H9 (cell line): ENCODE measurements at regions not wholly inside any gene's neighbourhood (a gene's known extent, or its start where the extent isn't known, plus 50 kb on each side); places are given as distances from the start of the nearest gene placed in this dataset.

Source experiments
- DNase-seq: peaks from one replicate; pipeline ENCODE4 v3.0.0-alpha.2; 2017
- H2AFZ ChIP-seq: one replicate; pipeline ENCODE4 v1.6.1; 2013; ENCODE audit warnings: mild to moderate bottlenecking, low read length, control low read depth, moderate library complexity
- H2AK5ac ChIP-seq: 2 replicates; pipeline ENCODE4 v1.6.1; 2013; ENCODE audit warnings: low read length, control low read depth, mixed read lengths; ENCODE audit not compliant: insufficient read length
- H2BK120ac ChIP-seq: one replicate; pipeline ENCODE4 v1.6.1; 2013; ENCODE audit warnings: low read depth, mild to moderate bottlenecking, low read length, control low read depth, inconsistent platforms; ENCODE audit not compliant: poor library complexity, severe bottlenecking
- H2BK12ac ChIP-seq: 2 replicates; pipeline ENCODE4 v1.6.1; 2013; ENCODE audit warnings: low read length, control low read depth, mixed read lengths, low read depth; ENCODE audit not compliant: insufficient read length
- H2BK15ac ChIP-seq: 2 replicates; pipeline ENCODE4 v1.6.1; 2013; ENCODE audit warnings: low read depth, low read length, control low read depth
- H2BK20ac ChIP-seq: one replicate; pipeline ENCODE4 v1.6.1; 2013; ENCODE audit warnings: low read depth, mild to moderate bottlenecking, low read length, control low read depth, inconsistent platforms; ENCODE audit not compliant: poor library complexity, severe bottlenecking
- H2BK5ac ChIP-seq: 2 replicates; pipeline ENCODE4 v1.6.1; 2013; ENCODE audit warnings: low read length, control low read depth, mixed read lengths; ENCODE audit not compliant: insufficient read length
- H3K14ac ChIP-seq: 2 replicates; pipeline ENCODE4 v1.6.1; 2013; ENCODE audit warnings: low read length, control low read depth; ENCODE audit not compliant: insufficient read depth
- H3K18ac ChIP-seq: 2 replicates; pipeline ENCODE4 v1.6.1; 2013; ENCODE audit warnings: low read depth, mild to moderate bottlenecking, mixed read lengths, low read length, control low read depth; ENCODE audit not compliant: insufficient read length
- H3K23ac ChIP-seq: 2 replicates; pipeline ENCODE4 v1.6.1; 2013; ENCODE audit warnings: low read length, control low read depth, mixed read lengths, low read depth; ENCODE audit not compliant: insufficient read length
- H3K23me2 ChIP-seq: 2 replicates; pipeline ENCODE4 v1.6.1; 2013; ENCODE audit warnings: low read depth, mild to moderate bottlenecking, mixed read lengths, low read length, control low read depth; ENCODE audit not compliant: insufficient read length, poor library complexity, severe bottlenecking
- H3K27ac ChIP-seq: 2 replicates; pipeline ENCODE4 v1.5.1; 2013; ENCODE audit warnings: low read length, control low read depth, mixed read lengths, low read depth; ENCODE audit not compliant: insufficient read length
- H3K27me3 ChIP-seq: 2 replicates; pipeline ENCODE4 v1.6.1; 2013; ENCODE audit warnings: low read length, control low read depth, inconsistent platforms; ENCODE audit not compliant: insufficient read depth
- H3K4ac ChIP-seq: 2 replicates; pipeline ENCODE4 v1.6.1; 2013; ENCODE audit warnings: low read depth, mild to moderate bottlenecking, control low read depth, inconsistent platforms, low read length, moderate library complexity
- H3K4me1 ChIP-seq: 2 replicates; pipeline ENCODE4 v1.6.1; 2013; ENCODE audit warnings: low read length, control low read depth, inconsistent platforms; ENCODE audit not compliant: insufficient read depth
- H3K4me2 ChIP-seq: 2 replicates; pipeline ENCODE4 v1.6.1; 2013; ENCODE audit warnings: low read length, control low read depth, mixed read lengths; ENCODE audit not compliant: insufficient read length, insufficient read depth
- H3K56ac ChIP-seq: 2 replicates; pipeline ENCODE4 v1.6.1; 2013; ENCODE audit warnings: low read depth, mild to moderate bottlenecking, mixed read lengths, low read length, control low read depth; ENCODE audit not compliant: insufficient read length
- H3K79me1 ChIP-seq: 2 replicates; pipeline ENCODE4 v1.6.1; 2013; ENCODE audit warnings: low read depth, mild to moderate bottlenecking, moderate library complexity, low read length, control low read depth, inconsistent platforms; ENCODE audit not compliant: insufficient read depth, poor library complexity, severe bottlenecking
- H3K79me2 ChIP-seq: 2 replicates; pipeline ENCODE4 v1.6.1; 2013; ENCODE audit warnings: low read length, control low read depth, inconsistent platforms; ENCODE audit not compliant: insufficient read depth
- H3K9ac ChIP-seq: 2 replicates; pipeline ENCODE4 v1.6.1; 2013; ENCODE audit warnings: low read length, control low read depth, mixed read lengths; ENCODE audit not compliant: insufficient read length; ENCODE audit errors: extremely low read depth
- H3K9me3 ChIP-seq: one replicate; pipeline ENCODE4 v1.6.1; 2013; ENCODE audit warnings: low read depth, low read length, inconsistent platforms; ENCODE audit not compliant: control insufficient read depth
- H3T11ph ChIP-seq: one replicate; pipeline ENCODE4 v1.6.1; 2013; ENCODE audit warnings: mild to moderate bottlenecking, low read length, control low read depth, inconsistent platforms
- H4K20me1 ChIP-seq: one replicate; pipeline ENCODE4 v1.6.1; 2013; ENCODE audit not compliant: control insufficient read depth, insufficient read length, insufficient read depth
- H4K5ac ChIP-seq: 2 replicates; pipeline ENCODE4 v1.6.1; 2013; ENCODE audit warnings: low read depth, mild to moderate bottlenecking, mixed read lengths, low read length, control low read depth; ENCODE audit not compliant: insufficient read length
- H4K8ac ChIP-seq: replicated peaks from 2 replicates; pipeline ENCODE4 v1.6.1; 2013; ENCODE audit warnings: low read length, control low read depth, mixed read lengths, low read depth; ENCODE audit not compliant: insufficient read length
- H4K91ac ChIP-seq: 2 replicates; pipeline ENCODE4 v1.6.1; 2013; ENCODE audit warnings: low read depth, mild to moderate bottlenecking, moderate library complexity, mixed read lengths, low read length, control low read depth; ENCODE audit not compliant: insufficient read length
- H3K27ac Mint-ChIP-seq, 3 experiments: 2 replicates in 2 of 3; 3 replicates in 1 of 3; pipeline ENCODE4 v1.8.0; 2020 to 2021; ENCODE audit warnings: mixed read lengths in 3 of 3, mild to moderate bottlenecking in 1 of 3, moderate library complexity in 1 of 3
- H3K27me3 Mint-ChIP-seq: 2 replicates; pipeline ENCODE4 v1.8.0; 2021; ENCODE audit warnings: low read depth, mild to moderate bottlenecking, moderate library complexity, mixed read lengths
- H3K36me3 Mint-ChIP-seq, 3 experiments: 2 replicates in 2 of 3; 3 replicates in 1 of 3; pipeline ENCODE4 v1.8.0; 2020 to 2021; ENCODE audit warnings: low read depth in 3 of 3, mixed read lengths in 3 of 3; ENCODE audit not compliant: insufficient read depth in 1 of 3
- H3K4me1 Mint-ChIP-seq, 2 experiments: 2 replicates each; pipeline ENCODE4 v1.8.0; 2020; ENCODE audit warnings: mixed read lengths in 2 of 2
- H3K4me3 Mint-ChIP-seq, 2 experiments: 2 replicates in 1 of 2; 3 replicates in 1 of 2; pipeline ENCODE4 v1.8.0; 2020 to 2021; ENCODE audit warnings: mild to moderate bottlenecking in 2 of 2, mixed read lengths in 2 of 2, moderate library complexity in 1 of 2
- H3K9me3 Mint-ChIP-seq, 2 experiments: 2 replicates in 1 of 2; 3 replicates in 1 of 2; pipeline ENCODE4 v1.8.0; 2020; ENCODE audit warnings: mild to moderate bottlenecking in 2 of 2, mixed read lengths in 2 of 2, moderate library complexity in 1 of 2
- WGBS: extraction: QIAGEN DNeasy Blood & Tissue Kit; methylation state at CpG from one replicate; pipeline ENCODE4 v1.1.7; 2013; ENCODE audit warnings: missing lambda C conversion rate, low lambda C conversion rate, mixed read lengths; ENCODE audit not compliant: insufficient read length; ENCODE audit errors: extremely low coverage; 5-methylcytosine and 5-hydroxymethylcytosine counted together
- TF ChIP-seq, protein P1 (sequence below): fragments of 200-600 bp; sonication (generic); conservative IDR thresholded peaks from 3 replicates; pipeline ENCODE4 v1.8.0; 2021; ENCODE audit warnings: antibody characterized with exemption, mild to moderate bottlenecking

GRCh38 chr16:75811020-75811634 lies 84.8 kb upstream of the CPHXL start:
- Histone ChIP-seq H3K9ac (no peak overlapping the region), H4K20me1 (no peaks in the 10 kb centered on the region)

More at GRCh38 chr16:75811020-75811634, 84.8 kb upstream of the CPHXL start:
- Histone ChIP-seq H3K79me2 (no peaks in the 10 kb centered on the region), H3K27ac (no peak overlapping the region), H2BK20ac (no peak overlapping the region), H3T11ph (no peak overlapping the region), H4K91ac (no peak overlapping the region), H2BK120ac (no peak overlapping the region), H4K5ac (no peak overlapping the region), H4K8ac (no peak overlapping the region), H3K4ac (no peak overlapping the region), H3K79me1 (no peaks in the 10 kb centered on the region), H2BK5ac (no peak overlapping the region), H3K56ac (no peak overlapping the region), H2AK5ac (no peak overlapping the region), H3K9me3 (no peaks in the 10 kb centered on the region), H2BK15ac (no peak overlapping the region), H3K4me1 (no peaks in the 10 kb centered on the region), H3K18ac (no peak overlapping the region), H3K23me2 (no peaks in the 10 kb centered on the region), H3K23ac (no peak overlapping the region), H3K14ac (no peak overlapping the region), H2BK12ac (no peak overlapping the region), H3K27me3 (no peaks in the 10 kb centered on the region), H3K4me2 (no peak overlapping the region), H2AFZ (no peak overlapping the region)
- Mint-ChIP-seq H3K36me3 (no peaks in the 10 kb centered on the region), H3K4me1 (peaks cover 0 to 5% of the 10 kb centered on the region in 2 experiments; a peak in 2 of 4 replicates), H3K27me3 (peaks cover 69% of the 10 kb centered on the region), H3K4me3 (no peak overlapping the region), H3K27ac (no peak overlapping the region), H3K9me3 (no peaks in the 10 kb centered on the region)
- WGBS = no CpG with 5 or more reads among the region's 9 CpGs
- DNase-seq = no peak
- TF ChIP-seq, protein P1, sequence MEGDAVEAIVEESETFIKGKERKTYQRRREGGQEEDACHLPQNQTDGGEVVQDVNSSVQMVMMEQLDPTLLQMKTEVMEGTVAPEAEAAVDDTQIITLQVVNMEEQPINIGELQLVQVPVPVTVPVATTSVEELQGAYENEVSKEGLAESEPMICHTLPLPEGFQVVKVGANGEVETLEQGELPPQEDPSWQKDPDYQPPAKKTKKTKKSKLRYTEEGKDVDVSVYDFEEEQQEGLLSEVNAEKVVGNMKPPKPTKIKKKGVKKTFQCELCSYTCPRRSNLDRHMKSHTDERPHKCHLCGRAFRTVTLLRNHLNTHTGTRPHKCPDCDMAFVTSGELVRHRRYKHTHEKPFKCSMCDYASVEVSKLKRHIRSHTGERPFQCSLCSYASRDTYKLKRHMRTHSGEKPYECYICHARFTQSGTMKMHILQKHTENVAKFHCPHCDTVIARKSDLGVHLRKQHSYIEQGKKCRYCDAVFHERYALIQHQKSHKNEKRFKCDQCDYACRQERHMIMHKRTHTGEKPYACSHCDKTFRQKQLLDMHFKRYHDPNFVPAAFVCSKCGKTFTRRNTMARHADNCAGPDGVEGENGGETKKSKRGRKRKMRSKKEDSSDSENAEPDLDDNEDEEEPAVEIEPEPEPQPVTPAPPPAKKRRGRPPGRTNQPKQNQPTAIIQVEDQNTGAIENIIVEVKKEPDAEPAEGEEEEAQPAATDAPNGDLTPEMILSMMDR = no peak
